GM18867 (cell line): ENCODE measurements at regions not wholly inside any gene's neighbourhood (a gene's known extent, or its start where the extent isn't known, plus 50 kb on each side); places are given as distances from the start of the nearest gene placed in this dataset.
A peak's percentile ranks its signal among the peaks of the same experiment; 100 is the strongest.

ENCODE experiments used
- ATAC-seq: cut with Tn5 transposase; IDR thresholded peaks from one replicate; pipeline ENCODE4 v1.9.1; 2021; ENCODE audit warnings: mild to moderate bottlenecking, moderate library complexity; ENCODE audit not compliant: unreplicated experiment

DNA sequence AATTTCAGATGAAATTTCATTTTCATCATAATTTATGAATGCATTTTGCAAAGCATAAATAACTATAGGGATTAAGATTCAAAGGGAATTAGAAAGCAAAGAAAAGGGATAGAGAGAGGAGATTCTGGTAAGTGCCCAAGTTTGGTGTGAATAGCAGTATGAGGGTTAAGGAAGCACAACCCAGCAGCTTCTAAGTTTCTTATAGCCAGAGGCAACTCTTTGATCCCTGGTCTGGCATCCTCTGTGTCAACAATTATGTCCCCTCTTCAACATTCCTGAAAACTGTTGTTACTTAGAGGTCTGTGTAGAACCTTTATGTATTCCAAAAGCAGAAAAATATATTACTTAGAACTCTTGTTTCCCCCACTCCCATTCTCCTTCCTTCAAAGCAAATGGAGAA lies 171.6 kb upstream of the SATB2 start:
- ATAC-seq = no peak

DNA sequence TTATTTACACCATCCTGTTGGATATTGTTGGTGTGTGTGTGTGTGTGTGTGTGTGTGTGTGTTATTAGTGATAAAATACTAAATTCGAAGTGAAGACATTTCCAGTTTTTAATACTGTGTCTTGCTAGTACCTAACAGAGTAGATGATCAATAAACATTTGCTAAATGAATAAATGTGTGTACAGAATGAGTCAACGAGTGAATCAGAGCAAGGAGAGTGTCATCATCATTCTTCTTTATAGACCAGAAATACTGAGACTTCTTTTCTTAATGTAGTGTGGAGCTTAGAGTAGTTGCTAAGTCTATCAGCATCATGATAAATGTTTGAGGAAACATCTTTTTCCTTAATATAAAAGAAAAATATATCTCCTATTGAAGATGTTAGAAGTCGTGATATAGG lies 169.7 kb upstream of the SATB2 start:
- no peak for ATAC-seq

- ATAC-seq = no peak
Measured at GRCh38 chr2:199624958-199625357, 167.2 kb upstream of the SATB2 start.

DNA sequence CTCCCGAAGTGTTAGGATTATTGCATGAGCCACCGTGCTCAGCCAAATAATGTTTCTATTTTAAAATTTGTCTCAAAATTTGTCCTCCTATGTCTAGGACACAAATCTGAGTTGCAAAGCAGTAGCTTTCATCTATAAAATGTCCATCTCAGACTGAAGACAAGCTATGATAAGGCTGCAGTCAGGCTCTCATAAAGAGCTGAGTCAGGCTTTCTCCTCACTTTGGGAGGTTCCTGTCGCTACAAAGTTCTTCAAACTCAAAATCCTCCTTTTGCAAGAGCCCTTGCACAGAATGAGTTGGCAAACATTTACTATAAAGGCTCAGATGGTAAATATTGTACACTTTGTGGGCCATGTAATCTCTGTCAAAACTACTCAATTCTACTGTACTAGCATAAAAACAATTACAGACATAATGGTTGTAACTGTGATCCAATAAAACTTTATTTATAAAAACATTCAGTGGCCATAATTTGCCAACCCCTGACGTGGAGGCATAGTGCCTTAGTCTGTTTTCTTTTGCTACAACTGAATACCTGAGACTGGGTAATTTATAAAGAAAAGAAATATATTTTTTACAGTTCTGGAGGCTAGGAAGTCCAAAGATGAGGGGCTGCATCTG lies 154.9 kb upstream of the SATB2 start:
- ATAC-seq = no peak

GRCh38 chr2:199607914-199608313 lies 150.2 kb upstream of the SATB2 start:
- no peak for ATAC-seq

DNA sequence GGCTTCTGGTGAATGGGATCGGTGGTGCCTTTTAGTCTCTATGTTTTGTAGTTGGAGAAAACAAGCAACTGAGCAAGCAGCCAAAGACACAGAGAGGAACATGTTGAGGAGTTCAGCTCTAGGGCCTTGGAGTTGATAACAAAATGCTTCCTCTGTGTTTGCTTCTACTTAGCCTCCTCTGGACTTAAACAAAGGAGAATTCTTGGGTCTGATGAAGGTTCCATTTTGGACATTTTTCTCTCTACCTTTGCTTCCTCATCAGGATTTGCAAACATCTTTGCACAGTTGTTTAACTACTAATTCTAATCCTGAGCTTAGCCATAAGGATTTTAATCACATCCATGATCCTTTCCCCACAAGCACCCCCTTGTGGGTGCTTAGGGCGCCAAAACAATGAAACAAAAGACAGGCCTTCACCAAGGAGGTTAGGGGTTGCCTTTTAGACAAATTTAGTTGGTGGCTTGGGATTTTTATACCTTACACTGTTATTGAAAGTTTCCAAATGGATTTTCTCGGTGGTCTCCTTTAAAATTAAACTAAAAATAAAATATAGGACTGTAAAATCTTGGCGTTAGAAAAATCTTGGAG lies 148.5 kb upstream of the SATB2 start:
- ATAC-seq = no peak

DNA sequence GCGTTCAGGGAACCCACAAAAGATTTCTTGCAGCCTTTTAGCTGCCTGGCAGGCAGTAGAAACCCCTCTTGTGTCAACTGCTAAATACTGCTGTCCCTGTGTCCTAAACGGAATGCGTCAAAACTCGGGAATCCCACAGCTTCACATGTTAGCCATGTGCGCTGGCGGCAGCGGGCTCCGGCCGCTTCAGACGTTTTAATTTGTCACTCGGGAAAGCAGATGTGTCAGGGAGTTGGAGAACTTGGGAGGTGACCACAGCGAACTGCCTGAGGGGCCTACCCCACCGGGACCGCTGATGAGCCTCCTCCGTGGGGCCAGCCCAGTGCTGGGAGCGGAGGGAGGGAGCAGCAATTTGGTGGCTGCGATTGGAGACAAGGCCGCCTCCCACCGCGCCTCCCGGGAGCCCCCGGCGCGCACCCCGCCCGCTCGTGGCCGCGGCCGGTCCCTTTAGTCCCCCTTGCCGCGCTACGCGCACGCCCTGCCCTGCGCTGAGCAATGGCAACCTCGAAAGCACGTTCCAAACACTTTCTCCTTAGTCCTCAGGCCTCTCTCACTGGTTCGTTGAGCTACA lies 146.1 kb upstream of the SATB2 start:
- ATAC-seq = no peak

GRCh38 chr2:199602896-199603717 lies 145.4 kb upstream of the SATB2 start:
- no peak for ATAC-seq

DNA sequence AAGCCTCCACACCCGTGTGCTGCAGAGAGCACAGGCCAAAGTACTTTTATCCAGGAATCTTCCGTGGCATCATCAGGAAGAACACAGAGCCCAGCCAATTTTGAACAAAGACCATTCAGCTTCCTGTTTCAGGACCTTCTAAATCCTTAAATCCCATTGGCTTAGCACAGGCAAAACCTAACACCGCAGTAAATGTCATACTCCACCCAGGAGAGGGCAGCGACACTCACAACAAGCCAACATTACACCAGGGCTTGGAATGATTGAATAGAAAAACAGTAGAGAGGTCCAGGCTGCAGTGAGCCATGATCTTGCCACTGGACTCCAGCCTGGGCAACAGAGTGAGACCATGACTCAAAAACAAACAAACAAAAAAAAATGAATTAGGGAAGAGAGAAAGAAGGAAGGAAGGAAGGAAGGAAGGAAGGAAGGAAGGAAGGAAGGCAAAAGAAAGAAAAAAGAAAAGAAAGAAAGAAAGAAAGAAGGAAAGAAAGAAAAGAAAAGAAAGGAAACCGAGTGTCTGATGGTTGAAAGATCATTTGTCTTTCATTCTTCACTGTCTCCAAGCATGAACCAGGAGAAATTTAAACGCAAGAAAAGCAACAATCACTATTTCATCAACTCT lies 144.6 kb upstream of the SATB2 start:
- ATAC-seq = no peak

GRCh38 chr2:199596549-199596948 lies 138.8 kb upstream of the SATB2 start:
- ATAC-seq = peak; percentile 46

DNA sequence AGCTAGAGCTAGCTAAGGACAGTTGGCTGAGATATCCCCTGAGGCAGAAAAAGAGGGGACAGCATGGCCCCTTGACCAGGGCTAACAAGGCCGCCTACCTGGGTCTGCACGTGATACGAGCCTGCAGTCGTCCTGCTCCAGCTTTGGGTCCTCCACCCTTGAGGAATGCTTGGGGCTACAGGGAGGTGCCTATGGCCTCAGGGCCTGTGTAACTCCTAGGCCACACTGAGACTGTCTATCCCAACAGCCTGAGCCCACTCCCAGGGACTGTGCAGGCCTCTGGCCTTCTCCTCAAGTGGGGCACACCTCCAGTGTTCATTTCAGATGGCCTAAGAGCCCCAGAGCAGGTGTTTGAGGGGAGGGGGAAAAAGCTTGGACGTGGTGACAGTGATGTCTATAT lies 136.7 kb upstream of the SATB2 start:
- ATAC-seq = no peak

GRCh38 chr2:199591826-199592225 lies 134.1 kb upstream of the SATB2 start:
- no peak for ATAC-seq

DNA sequence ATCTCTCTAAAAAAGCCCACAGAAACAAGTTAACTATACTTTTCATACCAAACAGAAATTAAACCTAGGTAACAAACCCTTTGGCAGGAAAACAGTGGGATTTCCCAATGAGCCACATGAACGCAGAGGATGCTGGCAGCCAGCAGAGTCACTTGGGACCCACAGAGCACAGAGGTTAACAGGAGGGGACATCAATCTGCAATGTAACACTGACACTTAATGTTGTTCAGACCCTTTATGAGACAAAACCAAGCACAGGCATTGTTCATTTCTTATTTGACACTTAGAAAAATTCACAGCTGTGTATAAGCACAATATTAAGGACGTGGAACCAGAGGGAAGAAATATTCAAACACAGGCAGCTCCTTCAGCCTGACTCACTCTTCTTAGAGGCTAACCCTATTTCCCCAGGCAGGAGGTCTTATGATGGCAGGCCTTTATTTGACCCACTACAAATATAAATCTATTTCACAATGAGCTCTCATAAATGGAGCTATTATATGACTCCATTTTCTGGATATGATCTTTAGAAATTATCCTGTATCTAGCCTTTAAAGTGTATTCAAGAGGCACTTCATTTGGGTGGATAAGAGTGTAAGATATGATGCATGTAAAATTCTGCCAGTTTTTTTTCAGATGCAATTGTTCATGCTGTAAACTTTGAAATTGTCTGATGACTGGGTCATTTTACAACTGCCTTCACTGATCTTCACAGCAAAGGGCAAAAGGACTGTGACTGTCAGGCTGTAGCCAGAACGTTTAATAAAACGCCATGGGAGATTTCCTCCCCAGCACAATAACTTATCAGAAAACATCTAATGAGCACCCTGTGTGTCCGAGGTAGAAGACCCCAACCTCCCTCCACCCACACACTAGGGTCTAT lies 132.8 kb upstream of the SATB2 start:
- ATAC-seq = no peak

- no peak for ATAC-seq
Measured at GRCh38 chr2:199589306-199589705, 131.6 kb upstream of the SATB2 start.

GRCh38 chr2:199588054-199588453 lies 130.3 kb upstream of the SATB2 start:
- no peak for ATAC-seq

- ATAC-seq = no peak
Measured at GRCh38 chr2:199586646-199587045, 128.9 kb upstream of the SATB2 start.

DNA sequence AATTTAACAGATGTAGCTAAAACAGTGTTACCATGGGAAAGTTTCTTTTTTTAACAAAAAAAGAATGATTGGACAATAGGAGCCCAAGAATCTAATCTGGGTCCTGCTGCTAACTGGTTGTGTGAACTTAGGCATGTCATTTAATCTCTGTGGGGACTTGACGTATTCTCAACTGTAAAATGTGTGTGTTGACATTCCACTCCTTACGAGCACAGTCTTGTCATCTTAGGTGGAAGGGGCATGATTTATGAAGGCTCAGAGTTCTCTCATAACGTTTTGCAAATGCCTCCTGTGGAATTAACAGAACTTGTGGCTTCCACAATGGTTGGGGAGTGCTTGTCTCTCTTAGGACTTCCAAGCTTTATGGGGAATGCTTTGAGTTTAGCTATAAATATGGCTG lies 125.9 kb upstream of the SATB2 start:
- no peak for ATAC-seq

GRCh38 chr2:199581935-199582360 lies 124.2 kb upstream of the SATB2 start:
- ATAC-seq = no peak

GRCh38 chr2:199581408-199581807 lies 123.7 kb upstream of the SATB2 start:
- no peak for ATAC-seq

DNA sequence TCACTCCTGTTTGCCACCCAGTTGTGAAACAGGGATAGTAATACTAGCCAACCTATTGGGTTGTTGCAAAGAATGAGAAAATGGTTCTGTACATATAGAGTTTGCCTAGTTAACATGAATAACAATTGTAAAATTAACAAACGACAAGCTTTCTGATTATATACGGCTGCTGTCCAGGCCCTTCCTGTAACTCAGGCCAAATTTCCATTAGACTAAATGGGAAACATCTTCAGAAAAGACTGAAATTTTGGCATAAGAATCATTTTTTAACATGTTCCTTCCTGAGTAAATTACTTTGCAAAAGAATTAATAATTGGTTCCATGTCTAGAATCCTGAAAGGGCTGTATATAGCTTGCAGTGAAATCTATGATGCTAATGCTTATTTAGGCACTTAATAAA lies 117.7 kb upstream of the SATB2 start:
- no peak for ATAC-seq
